ENCODE measurements at regions not wholly inside any gene's neighbourhood (a gene's known extent, or its start where the extent isn't known, plus 50 kb on each side); places are given as distances from the start of the nearest gene placed in this dataset.

DNA sequence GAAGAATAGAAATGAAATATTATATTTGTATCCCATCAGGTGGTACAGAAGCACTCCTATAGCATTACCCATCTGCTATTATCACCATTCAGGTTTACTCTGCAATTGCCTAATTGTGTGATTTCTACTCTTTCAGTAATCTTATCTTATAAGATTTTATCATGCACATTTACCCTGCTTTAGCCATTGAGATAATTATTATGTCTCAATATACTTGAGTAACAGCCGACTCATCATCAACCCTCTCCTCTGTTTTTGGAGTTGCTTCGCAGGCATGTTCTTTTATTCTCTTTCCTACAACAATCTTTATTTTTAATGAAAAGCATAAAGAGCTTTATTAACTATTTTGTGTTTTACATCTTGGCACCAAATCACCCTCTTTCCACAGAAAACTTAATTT, 419.9 kb downstream of the LRIG3 start:
- Histone ChIP-seq H3K27ac (ENCODE audit: low read length in 2 of 2) (no peak overlapping the region), H3K4me1 (ENCODE audit: control insufficient read depth in 2 of 2, insufficient read depth in 2 of 2, low read length in 2 of 2) (no peaks in the 10 kb centered on the region), H3K4me2 (replicated peaks; ENCODE audit: low read depth, low read length, poor library complexity, severe bottlenecking) (no peak overlapping the region), H3K36me3 (replicated peaks in 1 of 2; ENCODE audit: control extremely low read depth in 1 of 2, control insufficient read depth in 1 of 2, extremely low read depth in 1 of 2, insufficient read depth in 2 of 2, low read length in 1 of 2) (no peaks in the 10 kb centered on the region), H3K9me3 (ENCODE audit: control extremely low read depth in 1 of 3, control insufficient read depth in 2 of 3, insufficient read depth in 1 of 3, low read length in 2 of 3) (no peaks in the 10 kb centered on the region), H3K27me3 (replicated peaks in 1 of 4; ENCODE audit: control extremely low read depth in 1 of 4, control insufficient read depth in 3 of 4, insufficient read depth in 4 of 4, low read length in 3 of 4) (no peaks in the 10 kb centered on the region), H3K79me2 (ENCODE audit: control insufficient read depth, insufficient read depth, low read length) (no peaks in the 10 kb centered on the region), H2AFZ (ENCODE audit: insufficient read depth, low read depth, low read length, poor library complexity, severe bottlenecking) (no peak overlapping the region), H3K9ac (ENCODE audit: low read length) (no peak overlapping the region), H4K20me1 (ENCODE audit: control insufficient read depth, insufficient read depth, low read length, poor library complexity, severe bottlenecking) (no peaks in the 10 kb centered on the region), H3K4me3 (ENCODE audit: control extremely low read depth in 1 of 5, extremely low read depth in 1 of 5, insufficient read depth in 1 of 5, low read depth in 2 of 5, low read length in 4 of 5) (no peak overlapping the region)
- ChIA-PET CTCF (no interaction called here), POLR2A (no interaction called here)
- intact Hi-C loops (cut with micrococcal nuclease): no loop called here
- H3K27me3 Mint-ChIP-seq: no peaks in the 10 kb centered on the region
- DNase-seq (no peak), ATAC-seq (ENCODE audit: low read depth) (no peak)
- no peaks in the 10 kb centered on the region for H3K4me1 Mint-ChIP-seq
- WGBS (ENCODE audit: insufficient coverage): no CpG with 5 or more reads among the region's 2 CpGs
- H3K27ac Mint-ChIP-seq: no peak overlapping the region
- H3K9me3 Mint-ChIP-seq (ENCODE audit: insufficient read depth): no peaks in the 10 kb centered on the region
- no peak overlapping the region for H3K4me3 Mint-ChIP-seq
- TF ChIP-seq, protein P1, sequence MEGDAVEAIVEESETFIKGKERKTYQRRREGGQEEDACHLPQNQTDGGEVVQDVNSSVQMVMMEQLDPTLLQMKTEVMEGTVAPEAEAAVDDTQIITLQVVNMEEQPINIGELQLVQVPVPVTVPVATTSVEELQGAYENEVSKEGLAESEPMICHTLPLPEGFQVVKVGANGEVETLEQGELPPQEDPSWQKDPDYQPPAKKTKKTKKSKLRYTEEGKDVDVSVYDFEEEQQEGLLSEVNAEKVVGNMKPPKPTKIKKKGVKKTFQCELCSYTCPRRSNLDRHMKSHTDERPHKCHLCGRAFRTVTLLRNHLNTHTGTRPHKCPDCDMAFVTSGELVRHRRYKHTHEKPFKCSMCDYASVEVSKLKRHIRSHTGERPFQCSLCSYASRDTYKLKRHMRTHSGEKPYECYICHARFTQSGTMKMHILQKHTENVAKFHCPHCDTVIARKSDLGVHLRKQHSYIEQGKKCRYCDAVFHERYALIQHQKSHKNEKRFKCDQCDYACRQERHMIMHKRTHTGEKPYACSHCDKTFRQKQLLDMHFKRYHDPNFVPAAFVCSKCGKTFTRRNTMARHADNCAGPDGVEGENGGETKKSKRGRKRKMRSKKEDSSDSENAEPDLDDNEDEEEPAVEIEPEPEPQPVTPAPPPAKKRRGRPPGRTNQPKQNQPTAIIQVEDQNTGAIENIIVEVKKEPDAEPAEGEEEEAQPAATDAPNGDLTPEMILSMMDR (IDR thresholded peaks at IDR 0.05): no peak
- TF ChIP-seq EZH2 (IDR thresholded peaks at IDR 0.05; ENCODE audit: borderline replicate concordance, insufficient read depth, low read depth, low read length, poor library complexity, severe bottlenecking): no peak

DNA sequence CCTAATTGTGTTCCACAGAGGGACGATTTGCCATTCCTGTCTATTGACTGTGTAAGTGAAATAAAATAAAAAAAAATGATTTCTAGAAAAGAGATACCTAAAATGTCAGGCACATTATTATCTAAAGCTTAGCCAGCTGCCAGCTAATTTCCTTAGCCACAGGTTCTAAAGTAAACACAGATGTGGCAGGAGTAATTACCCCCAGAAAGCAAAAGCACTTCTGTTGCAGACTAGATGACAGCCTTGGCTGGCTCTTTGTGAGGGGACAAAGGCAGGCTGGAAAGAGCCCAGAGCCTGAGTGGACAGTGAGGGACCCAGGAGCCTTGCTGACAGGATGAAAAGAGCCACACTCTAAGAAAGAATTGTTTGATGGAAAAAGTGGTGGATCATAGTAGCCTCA, 418.1 kb downstream of the LRIG3 start:
- Mint-ChIP-seq H3K27ac (no peak overlapping the region), H3K27me3 (no peaks in the 10 kb centered on the region), H3K9me3 (ENCODE audit: insufficient read depth) (no peaks in the 10 kb centered on the region), H3K4me3 (no peak overlapping the region), H3K4me1 (no peaks in the 10 kb centered on the region)
- intact Hi-C loops (cut with micrococcal nuclease): no loop called here
- Histone ChIP-seq H3K27me3 (replicated peaks in 1 of 4; ENCODE audit: control extremely low read depth in 1 of 4, control insufficient read depth in 3 of 4, insufficient read depth in 4 of 4, low read length in 3 of 4) (no peaks in the 10 kb centered on the region), H2AFZ (ENCODE audit: insufficient read depth, low read depth, low read length, poor library complexity, severe bottlenecking) (no peak overlapping the region), H3K36me3 (replicated peaks in 1 of 2; ENCODE audit: control extremely low read depth in 1 of 2, control insufficient read depth in 1 of 2, extremely low read depth in 1 of 2, insufficient read depth in 2 of 2, low read length in 1 of 2) (no peaks in the 10 kb centered on the region), H3K9ac (ENCODE audit: low read length) (no peak overlapping the region), H3K4me1 (ENCODE audit: control insufficient read depth in 2 of 2, insufficient read depth in 2 of 2, low read length in 2 of 2) (no peaks in the 10 kb centered on the region), H3K4me3 (ENCODE audit: control extremely low read depth in 1 of 5, extremely low read depth in 1 of 5, insufficient read depth in 1 of 5, low read depth in 2 of 5, low read length in 4 of 5) (no peak overlapping the region), H3K79me2 (ENCODE audit: control insufficient read depth, insufficient read depth, low read length) (no peaks in the 10 kb centered on the region), H4K20me1 (ENCODE audit: control insufficient read depth, insufficient read depth, low read length, poor library complexity, severe bottlenecking) (no peaks in the 10 kb centered on the region), H3K9me3 (ENCODE audit: control extremely low read depth in 1 of 3, control insufficient read depth in 2 of 3, insufficient read depth in 1 of 3, low read length in 2 of 3) (no peaks in the 10 kb centered on the region), H3K27ac (ENCODE audit: low read length in 2 of 2) (no peak overlapping the region), H3K4me2 (replicated peaks; ENCODE audit: low read depth, low read length, poor library complexity, severe bottlenecking) (no peak overlapping the region)
- WGBS (ENCODE audit: insufficient coverage): no CpG with 5 or more reads among the region's 1 CpG
- CTCF ChIA-PET: no interaction called here
- TF ChIP-seq, protein P1 (IDR thresholded peaks at IDR 0.05): no peak
- TF ChIP-seq EZH2 (IDR thresholded peaks at IDR 0.05; ENCODE audit: borderline replicate concordance, insufficient read depth, low read depth, low read length, poor library complexity, severe bottlenecking): no peak
- ATAC-seq (ENCODE audit: low read depth) (no peak), DNase-seq (no peak)
- POLR2A ChIA-PET: no interaction called here

Measured in B cell (primary cell).